ENCODE measurements at regions not wholly inside any gene's neighbourhood (a gene's known extent, or its start where the extent isn't known, plus 50 kb on each side); places are given as distances from the start of the nearest gene placed in this dataset.

- no peak overlapping the region for H3K27ac Mint-ChIP-seq
- H3K27me3 Mint-ChIP-seq, result no peaks in the 10 kb centered on the region
- H3K4me1 Mint-ChIP-seq, result peaks cover 32 to 55% of the 10 kb centered on the region in 2 donors
- H3K9me3 Mint-ChIP-seq, result peaks cover 3 to 4% of the 10 kb centered on the region in 2 donors
- DNase-seq, result no peak
- no peak for ATAC-seq (replicated peaks)
- H3K36me3 Mint-ChIP-seq, result peaks cover 5 to 12% of the 10 kb centered on the region in 2 donors
- no peak overlapping the region for H3K4me3 Mint-ChIP-seq
Observed at GRCh38 chr19:46911456-46911855, 50.7 kb downstream of the ARHGAP35 start.

- DNase-seq (no peak), ATAC-seq (replicated peaks) (no peak)
- peaks cover 4% of the 10 kb centered on the region in 2 donors for H3K9me3 Mint-ChIP-seq
- no peaks in the 10 kb centered on the region for H3K27me3 Mint-ChIP-seq
- peaks cover 38 to 67% of the 10 kb centered on the region in 2 donors for H3K4me1 Mint-ChIP-seq
- H3K27ac Mint-ChIP-seq, result peak overlapping the region; percentile 81
- H3K4me3 Mint-ChIP-seq, result peak overlapping the region in 1 of 2 donors; percentile 19
- H3K36me3 Mint-ChIP-seq, result peaks cover 8 to 12% of the 10 kb centered on the region in 2 donors
Observed at GRCh38 chr19:46913198-46913851, 52.5 kb downstream of the ARHGAP35 start.

- H3K36me3 Mint-ChIP-seq, result peaks cover 14 to 18% of the 10 kb centered on the region in 2 donors
- no peaks in the 10 kb centered on the region for H3K27me3 Mint-ChIP-seq
- H3K4me1 Mint-ChIP-seq, result peaks cover 37 to 67% of the 10 kb centered on the region in 2 donors
- DNase-seq (no peak), ATAC-seq (replicated peaks) (peak; percentile 22 to 39)
- peak overlapping the region; percentile 81 for H3K27ac Mint-ChIP-seq
- H3K9me3 Mint-ChIP-seq, result peaks cover 4% of the 10 kb centered on the region in 2 donors
- peak overlapping the region in 1 of 2 donors; percentile 19 for H3K4me3 Mint-ChIP-seq
Observed at GRCh38 chr19:46913852-46914430, 53.1 kb downstream of the ARHGAP35 start.

- Mint-ChIP-seq H3K27ac (no peak overlapping the region), H3K36me3 (peaks cover 24 to 26% of the 10 kb centered on the region in 2 donors), H3K9me3 (peaks cover 4% of the 10 kb centered on the region in 2 donors), H3K4me3 (no peak overlapping the region), H3K27me3 (no peaks in the 10 kb centered on the region), H3K4me1 (peaks cover 31 to 57% of the 10 kb centered on the region in 2 donors)
- ATAC-seq (replicated peaks) (no peak), DNase-seq (no peak)
Observed at GRCh38 chr19:46915386-46915785, 54.6 kb downstream of the ARHGAP35 start.

GRCh38 chr19:46917002-46917401 is 56.2 kb downstream of the ARHGAP35 start:
- Mint-ChIP-seq H3K4me3 (no peak overlapping the region), H3K36me3 (peaks cover 21 to 30% of the 10 kb centered on the region in 2 donors), H3K27ac (no peak overlapping the region), H3K4me1 (peaks cover 28 to 48% of the 10 kb centered on the region in 2 donors), H3K9me3 (peaks cover 0 to 1% of the 10 kb centered on the region in 2 donors), H3K27me3 (no peaks in the 10 kb centered on the region)
- DNase-seq, result no peak
- no peak for ATAC-seq (replicated peaks)

GRCh38 chr19:46919324-46919723 is 58.5 kb downstream of the ARHGAP35 start:
- DNase-seq (no peak), ATAC-seq (replicated peaks) (no peak)
- no peaks in the 10 kb centered on the region for H3K27me3 Mint-ChIP-seq
- H3K27ac Mint-ChIP-seq, result peak overlapping the region; percentile 9
- peaks cover 16 to 39% of the 10 kb centered on the region in 2 donors for H3K4me1 Mint-ChIP-seq
- peaks cover 0 to 1% of the 10 kb centered on the region in 2 donors for H3K9me3 Mint-ChIP-seq
- H3K4me3 Mint-ChIP-seq, result no peak overlapping the region
- peaks cover 23 to 39% of the 10 kb centered on the region in 2 donors for H3K36me3 Mint-ChIP-seq

- Mint-ChIP-seq H3K36me3 (peaks cover 27 to 45% of the 10 kb centered on the region in 2 donors), H3K27me3 (no peaks in the 10 kb centered on the region), H3K9me3 (peaks cover 0 to 1% of the 10 kb centered on the region in 2 donors), H3K27ac (no peak overlapping the region), H3K4me1 (peaks cover 23 to 46% of the 10 kb centered on the region in 2 donors), H3K4me3 (no peak overlapping the region)
- no peak for ATAC-seq (replicated peaks)
- no peak for DNase-seq
Observed at GRCh38 chr19:46920362-46920761, 59.6 kb downstream of the ARHGAP35 start.

GRCh38 chr19:46921071-46921470 is 60.3 kb downstream of the ARHGAP35 start:
- Mint-ChIP-seq H3K9me3 (peaks cover 0 to 1% of the 10 kb centered on the region in 2 donors), H3K27me3 (no peaks in the 10 kb centered on the region), H3K4me1 (peaks cover 23 to 46% of the 10 kb centered on the region in 2 donors), H3K27ac (no peak overlapping the region), H3K36me3 (peaks cover 27 to 50% of the 10 kb centered on the region in 2 donors), H3K4me3 (no peak overlapping the region)
- DNase-seq (no peak), ATAC-seq (replicated peaks) (no peak)

GRCh38 chr19:46922465-46922864 is 61.7 kb downstream of the ARHGAP35 start:
- peaks cover 0 to 1% of the 10 kb centered on the region in 2 donors for H3K9me3 Mint-ChIP-seq
- ATAC-seq (replicated peaks), result no peak
- DNase-seq, result no peak
- peaks cover 29 to 48% of the 10 kb centered on the region in 2 donors for H3K4me1 Mint-ChIP-seq
- no peak overlapping the region for H3K4me3 Mint-ChIP-seq
- peaks cover 27 to 50% of the 10 kb centered on the region in 2 donors for H3K36me3 Mint-ChIP-seq
- no peaks in the 10 kb centered on the region for H3K27me3 Mint-ChIP-seq
- H3K27ac Mint-ChIP-seq, result no peak overlapping the region

GRCh38 chr19:46924874-46925547 is 64.2 kb downstream of the ARHGAP35 start:
- ATAC-seq (replicated peaks) (peak; percentile 66 to 83), DNase-seq (peak; percentile 8)
- Mint-ChIP-seq H3K27me3 (no peaks in the 10 kb centered on the region), H3K27ac (no peak overlapping the region), H3K4me1 (peaks cover 27 to 40% of the 10 kb centered on the region in 2 donors), H3K9me3 (no peaks in the 10 kb centered on the region), H3K4me3 (no peak overlapping the region), H3K36me3 (peaks cover 9 to 35% of the 10 kb centered on the region in 2 donors)

- no peak for DNase-seq
- Mint-ChIP-seq H3K4me1 (peaks cover 27 to 40% of the 10 kb centered on the region in 2 donors), H3K4me3 (no peak overlapping the region), H3K27ac (no peak overlapping the region), H3K27me3 (no peaks in the 10 kb centered on the region), H3K9me3 (no peaks in the 10 kb centered on the region), H3K36me3 (peaks cover 6 to 30% of the 10 kb centered on the region in 2 donors)
- ATAC-seq (replicated peaks), result no peak
Observed at GRCh38 chr19:46925548-46925950, 64.8 kb downstream of the ARHGAP35 start.

GRCh38 chr19:46926170-46927071 is 65.6 kb downstream of the ARHGAP35 start:
- no peak overlapping the region for H3K4me3 Mint-ChIP-seq
- no peak overlapping the region for H3K27ac Mint-ChIP-seq
- no peak for DNase-seq
- ATAC-seq (replicated peaks), result no peak
- H3K36me3 Mint-ChIP-seq, result peaks cover 6 to 25% of the 10 kb centered on the region in 2 donors
- no peaks in the 10 kb centered on the region for H3K27me3 Mint-ChIP-seq
- H3K4me1 Mint-ChIP-seq, result peaks cover 27 to 45% of the 10 kb centered on the region in 2 donors
- no peaks in the 10 kb centered on the region for H3K9me3 Mint-ChIP-seq

- no peak overlapping the region for H3K27ac Mint-ChIP-seq
- H3K4me1 Mint-ChIP-seq, result peaks cover 27 to 46% of the 10 kb centered on the region in 2 donors
Observed at GRCh38 chr19:46927106-46927505, 66.3 kb downstream of the ARHGAP35 start.

GRCh38 chr19:46927893-46928292 is 67.1 kb downstream of the ARHGAP35 start:
- Mint-ChIP-seq H3K4me1 (peaks cover 27 to 46% of the 10 kb centered on the region in 2 donors), H3K27me3 (no peaks in the 10 kb centered on the region), H3K4me3 (no peak overlapping the region), H3K36me3 (peaks cover 3 to 11% of the 10 kb centered on the region in 2 donors), H3K27ac (peak overlapping the region; percentile 37), H3K9me3 (no peaks in the 10 kb centered on the region)
- no peak for DNase-seq
- no peak for ATAC-seq (replicated peaks)

More at GRCh38 chr19:46927106-46927505, 66.3 kb downstream of the ARHGAP35 start:
- Mint-ChIP-seq H3K4me3 (no peak overlapping the region), H3K9me3 (no peaks in the 10 kb centered on the region), H3K27me3 (no peaks in the 10 kb centered on the region), H3K36me3 (peaks cover 6 to 19% of the 10 kb centered on the region in 2 donors)
- ATAC-seq (replicated peaks) (no peak), DNase-seq (no peak)
